ENCODE measurements at regions not wholly inside any gene's neighbourhood (a gene's known extent, or its start where the extent isn't known, plus 50 kb on each side); places are given as distances from the start of the nearest gene placed in this dataset.

GRCh38 chr14:95389471-95390011, 69.8 kb upstream of the CLMN start:
- TF ChIP-seq EZH2phosphoT487 (IDR thresholded peaks at IDR 0.05; ENCODE audit: unreplicated experiment): no peak
- no peak for TF ChIP-seq CTCF (conservative IDR thresholded peaks at IDR 0.05; ENCODE audit: low read depth in 2 of 2)
- TF ChIP-seq EZH2 (IDR thresholded peaks at IDR 0.05; ENCODE audit: low read depth, unreplicated experiment): no peak
- TF ChIP-seq POLR2AphosphoS5 (IDR thresholded peaks at IDR 0.05; ENCODE audit: low read depth): no peak
- TF ChIP-seq, protein P1, sequence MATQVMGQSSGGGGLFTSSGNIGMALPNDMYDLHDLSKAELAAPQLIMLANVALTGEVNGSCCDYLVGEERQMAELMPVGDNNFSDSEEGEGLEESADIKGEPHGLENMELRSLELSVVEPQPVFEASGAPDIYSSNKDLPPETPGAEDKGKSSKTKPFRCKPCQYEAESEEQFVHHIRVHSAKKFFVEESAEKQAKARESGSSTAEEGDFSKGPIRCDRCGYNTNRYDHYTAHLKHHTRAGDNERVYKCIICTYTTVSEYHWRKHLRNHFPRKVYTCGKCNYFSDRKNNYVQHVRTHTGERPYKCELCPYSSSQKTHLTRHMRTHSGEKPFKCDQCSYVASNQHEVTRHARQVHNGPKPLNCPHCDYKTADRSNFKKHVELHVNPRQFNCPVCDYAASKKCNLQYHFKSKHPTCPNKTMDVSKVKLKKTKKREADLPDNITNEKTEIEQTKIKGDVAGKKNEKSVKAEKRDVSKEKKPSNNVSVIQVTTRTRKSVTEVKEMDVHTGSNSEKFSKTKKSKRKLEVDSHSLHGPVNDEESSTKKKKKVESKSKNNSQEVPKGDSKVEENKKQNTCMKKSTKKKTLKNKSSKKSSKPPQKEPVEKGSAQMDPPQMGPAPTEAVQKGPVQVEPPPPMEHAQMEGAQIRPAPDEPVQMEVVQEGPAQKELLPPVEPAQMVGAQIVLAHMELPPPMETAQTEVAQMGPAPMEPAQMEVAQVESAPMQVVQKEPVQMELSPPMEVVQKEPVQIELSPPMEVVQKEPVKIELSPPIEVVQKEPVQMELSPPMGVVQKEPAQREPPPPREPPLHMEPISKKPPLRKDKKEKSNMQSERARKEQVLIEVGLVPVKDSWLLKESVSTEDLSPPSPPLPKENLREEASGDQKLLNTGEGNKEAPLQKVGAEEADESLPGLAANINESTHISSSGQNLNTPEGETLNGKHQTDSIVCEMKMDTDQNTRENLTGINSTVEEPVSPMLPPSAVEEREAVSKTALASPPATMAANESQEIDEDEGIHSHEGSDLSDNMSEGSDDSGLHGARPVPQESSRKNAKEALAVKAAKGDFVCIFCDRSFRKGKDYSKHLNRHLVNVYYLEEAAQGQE (IDR thresholded peaks at IDR 0.05; ENCODE audit: unreplicated experiment): no peak
